Keratinocyte (primary cell): ENCODE measurements at regions not wholly inside any gene's neighbourhood (a gene's known extent, or its start where the extent isn't known, plus 50 kb on each side); places are given as distances from the start of the nearest gene placed in this dataset.

Experiments used
- EZH2 ChIP-seq: IDR thresholded peaks from one replicate; pipeline ENCODE4 v1.6.1; 2012; ENCODE audit warnings: inconsistent platforms, mild to moderate bottlenecking, low read length, moderate library complexity
- TF ChIP-seq, protein P1 (sequence below), 3 experiments: IDR thresholded peaks in 1 of 3; conservative IDR thresholded peaks in 1 of 3; optimal IDR thresholded peaks in 1 of 3; 2 replicates in 2 of 3; 3 replicates in 1 of 3; pipeline versions ENCODE3 to v1.5.1; 2011; ENCODE audit warnings: low read length in 3 of 3, mild to moderate bottlenecking in 3 of 3, moderate library complexity in 2 of 3, control low read depth in 1 of 3, inconsistent platforms in 1 of 3; ENCODE audit not compliant: insufficient read depth in 2 of 3; ENCODE audit errors: extremely low read depth in 1 of 3

DNA sequence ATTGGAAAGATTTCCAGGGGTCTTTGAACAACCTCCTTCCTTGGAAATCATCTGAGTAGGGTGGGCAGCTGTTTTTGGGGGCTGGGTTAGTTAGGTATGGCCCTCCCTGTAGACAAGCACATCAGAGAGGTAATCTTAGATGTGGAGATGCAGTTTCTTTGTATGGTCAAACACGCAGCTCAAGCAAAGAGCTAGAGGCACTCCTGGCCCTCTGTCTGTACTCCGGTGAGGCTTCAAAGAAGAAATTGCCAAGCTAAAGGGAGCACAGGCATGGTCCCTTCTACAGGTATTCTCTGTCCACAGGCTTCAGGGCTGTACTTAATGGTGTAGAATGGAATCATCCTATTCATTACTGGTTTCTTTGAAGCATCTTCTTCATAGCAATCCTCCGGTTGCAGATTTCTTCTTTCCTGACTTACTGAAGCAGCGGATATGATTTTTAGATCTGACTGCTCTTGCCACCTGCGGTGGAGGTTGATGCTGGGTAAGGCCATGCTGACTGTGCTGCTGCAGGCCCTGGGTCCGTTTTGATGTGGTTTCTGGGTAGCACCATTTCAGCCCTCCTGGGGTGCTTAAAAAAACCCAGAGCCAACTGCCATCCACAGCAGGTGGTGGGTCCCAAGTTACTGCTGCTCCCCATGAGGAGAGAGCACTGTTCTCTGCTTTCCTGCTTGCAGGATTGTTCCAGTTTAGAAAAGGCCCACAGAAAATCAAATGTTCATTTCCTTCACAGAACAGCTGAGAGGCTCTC lies 318.9 kb upstream of the GATB start:
- TF ChIP-seq, protein P1, sequence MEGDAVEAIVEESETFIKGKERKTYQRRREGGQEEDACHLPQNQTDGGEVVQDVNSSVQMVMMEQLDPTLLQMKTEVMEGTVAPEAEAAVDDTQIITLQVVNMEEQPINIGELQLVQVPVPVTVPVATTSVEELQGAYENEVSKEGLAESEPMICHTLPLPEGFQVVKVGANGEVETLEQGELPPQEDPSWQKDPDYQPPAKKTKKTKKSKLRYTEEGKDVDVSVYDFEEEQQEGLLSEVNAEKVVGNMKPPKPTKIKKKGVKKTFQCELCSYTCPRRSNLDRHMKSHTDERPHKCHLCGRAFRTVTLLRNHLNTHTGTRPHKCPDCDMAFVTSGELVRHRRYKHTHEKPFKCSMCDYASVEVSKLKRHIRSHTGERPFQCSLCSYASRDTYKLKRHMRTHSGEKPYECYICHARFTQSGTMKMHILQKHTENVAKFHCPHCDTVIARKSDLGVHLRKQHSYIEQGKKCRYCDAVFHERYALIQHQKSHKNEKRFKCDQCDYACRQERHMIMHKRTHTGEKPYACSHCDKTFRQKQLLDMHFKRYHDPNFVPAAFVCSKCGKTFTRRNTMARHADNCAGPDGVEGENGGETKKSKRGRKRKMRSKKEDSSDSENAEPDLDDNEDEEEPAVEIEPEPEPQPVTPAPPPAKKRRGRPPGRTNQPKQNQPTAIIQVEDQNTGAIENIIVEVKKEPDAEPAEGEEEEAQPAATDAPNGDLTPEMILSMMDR (optimal IDR thresholded peaks at IDR 0.05 in 1 of 3, IDR thresholded peaks at IDR 0.05 in 1 of 3, conservative IDR thresholded peaks at IDR 0.05 in 1 of 3; ENCODE audit: extremely low read depth in 1 of 3, insufficient read depth in 2 of 3, low read length in 3 of 3): no peak
- TF ChIP-seq EZH2: no peak
